ENCODE measurements at regions not wholly inside any gene's neighbourhood (a gene's known extent, or its start where the extent isn't known, plus 50 kb on each side); places are given as distances from the start of the nearest gene placed in this dataset.

DNA sequence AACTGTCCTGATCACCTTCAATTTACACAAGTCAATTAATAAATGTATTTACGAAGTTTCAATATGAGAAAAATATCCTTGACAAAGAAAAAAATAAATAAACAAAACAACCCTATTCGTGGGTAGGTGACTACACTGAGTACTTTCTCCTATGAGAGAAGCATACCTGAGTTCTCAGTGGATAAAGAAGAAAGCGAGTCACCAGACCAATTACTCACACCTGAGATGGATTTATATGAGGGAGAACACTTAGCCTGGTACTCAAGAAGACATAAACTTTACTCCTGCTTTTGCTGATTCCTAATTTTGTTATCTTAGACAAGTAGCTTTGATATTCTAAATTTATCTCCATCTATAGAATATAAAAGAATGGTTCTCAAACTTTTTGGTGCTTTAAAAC, 735.2 kb upstream of the ANO3 start:
- TF ChIP-seq, protein P1, sequence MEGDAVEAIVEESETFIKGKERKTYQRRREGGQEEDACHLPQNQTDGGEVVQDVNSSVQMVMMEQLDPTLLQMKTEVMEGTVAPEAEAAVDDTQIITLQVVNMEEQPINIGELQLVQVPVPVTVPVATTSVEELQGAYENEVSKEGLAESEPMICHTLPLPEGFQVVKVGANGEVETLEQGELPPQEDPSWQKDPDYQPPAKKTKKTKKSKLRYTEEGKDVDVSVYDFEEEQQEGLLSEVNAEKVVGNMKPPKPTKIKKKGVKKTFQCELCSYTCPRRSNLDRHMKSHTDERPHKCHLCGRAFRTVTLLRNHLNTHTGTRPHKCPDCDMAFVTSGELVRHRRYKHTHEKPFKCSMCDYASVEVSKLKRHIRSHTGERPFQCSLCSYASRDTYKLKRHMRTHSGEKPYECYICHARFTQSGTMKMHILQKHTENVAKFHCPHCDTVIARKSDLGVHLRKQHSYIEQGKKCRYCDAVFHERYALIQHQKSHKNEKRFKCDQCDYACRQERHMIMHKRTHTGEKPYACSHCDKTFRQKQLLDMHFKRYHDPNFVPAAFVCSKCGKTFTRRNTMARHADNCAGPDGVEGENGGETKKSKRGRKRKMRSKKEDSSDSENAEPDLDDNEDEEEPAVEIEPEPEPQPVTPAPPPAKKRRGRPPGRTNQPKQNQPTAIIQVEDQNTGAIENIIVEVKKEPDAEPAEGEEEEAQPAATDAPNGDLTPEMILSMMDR (IDR thresholded peaks at IDR 0.05; ENCODE audit: low read length): no peak
- no peak for TF ChIP-seq EZH2 (IDR thresholded peaks at IDR 0.05; ENCODE audit: borderline replicate concordance, low read length)
